Testis (tissue), 2 donors: ENCODE measurements at regions not wholly inside any gene's neighbourhood (a gene's known extent, or its start where the extent isn't known, plus 50 kb on each side); places are given as distances from the start of the nearest gene placed in this dataset.

Source experiments
- POLR2A ChIP-seq: fragments of 450-650 bp; IDR thresholded peaks from one replicate; pipeline ENCODE4 v1.6.1; 2017; ENCODE audit warnings: antibody characterized with exemption, mild to moderate bottlenecking, moderate library complexity
- TF ChIP-seq, protein P1 (sequence below), 3 experiments: fragments of 450-650 bp in 2 of 3; fragments of 200-600 bp in 1 of 3; sonication (generic) in 1 of 3; IDR thresholded peaks; one replicate each; pipeline ENCODE4 v1.5.1; 2016 to 2019; ENCODE audit warnings: antibody characterized with exemption in 3 of 3, mild to moderate bottlenecking in 2 of 3, moderate library complexity in 1 of 3

DNA sequence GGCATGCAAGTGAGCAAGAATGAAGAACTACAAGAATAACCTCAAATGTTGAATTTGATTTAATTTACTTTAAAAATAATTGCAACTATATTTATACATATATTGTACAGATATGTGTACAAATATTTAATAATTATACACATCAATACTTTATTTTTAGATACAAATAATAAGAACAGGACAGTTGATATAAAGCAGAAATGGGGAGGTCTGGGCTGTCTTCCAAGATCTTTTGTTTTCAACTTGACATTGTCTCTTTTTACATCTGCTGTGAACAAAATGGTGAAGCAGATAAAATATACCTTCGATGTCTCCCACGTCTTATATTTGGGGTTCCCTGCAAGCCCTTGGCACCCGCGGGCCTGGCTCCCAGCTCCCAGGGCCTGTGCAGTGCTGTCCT is 231.3 kb upstream of the RBBP8 start:
- TF ChIP-seq, protein P1, sequence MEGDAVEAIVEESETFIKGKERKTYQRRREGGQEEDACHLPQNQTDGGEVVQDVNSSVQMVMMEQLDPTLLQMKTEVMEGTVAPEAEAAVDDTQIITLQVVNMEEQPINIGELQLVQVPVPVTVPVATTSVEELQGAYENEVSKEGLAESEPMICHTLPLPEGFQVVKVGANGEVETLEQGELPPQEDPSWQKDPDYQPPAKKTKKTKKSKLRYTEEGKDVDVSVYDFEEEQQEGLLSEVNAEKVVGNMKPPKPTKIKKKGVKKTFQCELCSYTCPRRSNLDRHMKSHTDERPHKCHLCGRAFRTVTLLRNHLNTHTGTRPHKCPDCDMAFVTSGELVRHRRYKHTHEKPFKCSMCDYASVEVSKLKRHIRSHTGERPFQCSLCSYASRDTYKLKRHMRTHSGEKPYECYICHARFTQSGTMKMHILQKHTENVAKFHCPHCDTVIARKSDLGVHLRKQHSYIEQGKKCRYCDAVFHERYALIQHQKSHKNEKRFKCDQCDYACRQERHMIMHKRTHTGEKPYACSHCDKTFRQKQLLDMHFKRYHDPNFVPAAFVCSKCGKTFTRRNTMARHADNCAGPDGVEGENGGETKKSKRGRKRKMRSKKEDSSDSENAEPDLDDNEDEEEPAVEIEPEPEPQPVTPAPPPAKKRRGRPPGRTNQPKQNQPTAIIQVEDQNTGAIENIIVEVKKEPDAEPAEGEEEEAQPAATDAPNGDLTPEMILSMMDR (IDR thresholded peaks at IDR 0.05): no peak
- no peak for TF ChIP-seq POLR2A
